OCI-LY1 (cell line): ENCODE measurements at regions not wholly inside any gene's neighbourhood (a gene's known extent, or its start where the extent isn't known, plus 50 kb on each side); places are given as distances from the start of the nearest gene placed in this dataset.

Source experiments
- H2AFZ ChIP-seq: fragments of 200-600 bp; sonication (generic), shearing (Covaris generic); 2 replicates; pipeline ENCODE4 v1.6.0; 2014; ENCODE audit warnings: antibody characterized with exemption, mild to moderate bottlenecking, low read length
- H3F3A ChIP-seq: fragments of 200-600 bp; sonication (generic), shearing (Covaris generic); 2 replicates; pipeline ENCODE4 v1.6.0; 2014; ENCODE audit warnings: mild to moderate bottlenecking, antibody characterized with exemption, low read length, moderate library complexity; ENCODE audit not compliant: insufficient read depth
- H3K27ac ChIP-seq: fragments of 200-600 bp; sonication (generic); 2 replicates; pipeline ENCODE4 v1.5.1; 2014; ENCODE audit warnings: low read length, mixed run types, mild to moderate bottlenecking, low read depth; ENCODE audit not compliant: poor library complexity, severe bottlenecking
- H3K27me3 ChIP-seq: fragments of 200-600 bp; sonication (generic); 2 replicates; pipeline ENCODE4 v1.6.0; 2014; ENCODE audit warnings: antibody characterized with exemption, mild to moderate bottlenecking, low read length, moderate library complexity; ENCODE audit not compliant: insufficient read depth
- H3K36me3 ChIP-seq: fragments of 200-600 bp; sonication (generic); 2 replicates; pipeline ENCODE4 v1.6.1; 2014; ENCODE audit warnings: mild to moderate bottlenecking, antibody characterized with exemption, low read length, moderate library complexity, mixed read lengths; ENCODE audit not compliant: insufficient read depth
- H3K4me1 ChIP-seq: fragments of 200-600 bp; sonication (generic); 2 replicates; pipeline ENCODE4 v1.5.1; 2014; ENCODE audit warnings: mild to moderate bottlenecking, low read length, moderate library complexity; ENCODE audit not compliant: insufficient read depth, severe bottlenecking
- H3K4me2 ChIP-seq: fragments of 200-600 bp; sonication (generic), shearing (Covaris generic); 2 replicates; pipeline ENCODE4 v1.6.1; 2014; ENCODE audit warnings: low read length
- H3K4me3 ChIP-seq: fragments of 200-600 bp; sonication (generic); 2 replicates; pipeline ENCODE4 v1.5.1; 2014; ENCODE audit warnings: low read length, low read depth, mild to moderate bottlenecking, mixed read lengths; ENCODE audit not compliant: poor library complexity, severe bottlenecking
- H3K79me2 ChIP-seq: fragments of 200-600 bp; shearing (Covaris generic); 2 replicates; pipeline ENCODE4 v1.6.1; 2016; ENCODE audit warnings: mixed run types, low read length, mixed read lengths; ENCODE audit not compliant: insufficient read depth
- H3K9ac ChIP-seq: fragments of 200-600 bp; sonication (generic), shearing (Covaris generic); 2 replicates; pipeline ENCODE4 v1.6.1; 2014; ENCODE audit warnings: mild to moderate bottlenecking, low read length, mixed read lengths
- H3K9me2 ChIP-seq: fragments of 200-600 bp; sonication (generic), shearing (Covaris generic); 2 replicates; pipeline ENCODE4 v1.6.1; 2014; ENCODE audit warnings: low read depth, mild to moderate bottlenecking, low read length, mixed read lengths
- H3K9me3 ChIP-seq: fragments of 200-600 bp; shearing (Covaris generic); 2 replicates; pipeline ENCODE4 v1.6.1; 2014; ENCODE audit warnings: low read length, mixed read lengths
- H4K20me1 ChIP-seq: fragments of 200-600 bp; sonication (generic), shearing (Covaris generic); 2 replicates; pipeline ENCODE4 v1.6.0; 2016; ENCODE audit warnings: mild to moderate bottlenecking, low read length; ENCODE audit not compliant: insufficient read depth
- EZH2 ChIP-seq: fragments of 200-600 bp; sonication (generic), shearing (Covaris generic); IDR thresholded peaks from 2 replicates; pipeline ENCODE4 v1.8.0; 2017; ENCODE audit warnings: borderline replicate concordance, mixed run types, mild to moderate bottlenecking, antibody characterized with exemption, low read length, moderate library complexity, mixed read lengths

DNA sequence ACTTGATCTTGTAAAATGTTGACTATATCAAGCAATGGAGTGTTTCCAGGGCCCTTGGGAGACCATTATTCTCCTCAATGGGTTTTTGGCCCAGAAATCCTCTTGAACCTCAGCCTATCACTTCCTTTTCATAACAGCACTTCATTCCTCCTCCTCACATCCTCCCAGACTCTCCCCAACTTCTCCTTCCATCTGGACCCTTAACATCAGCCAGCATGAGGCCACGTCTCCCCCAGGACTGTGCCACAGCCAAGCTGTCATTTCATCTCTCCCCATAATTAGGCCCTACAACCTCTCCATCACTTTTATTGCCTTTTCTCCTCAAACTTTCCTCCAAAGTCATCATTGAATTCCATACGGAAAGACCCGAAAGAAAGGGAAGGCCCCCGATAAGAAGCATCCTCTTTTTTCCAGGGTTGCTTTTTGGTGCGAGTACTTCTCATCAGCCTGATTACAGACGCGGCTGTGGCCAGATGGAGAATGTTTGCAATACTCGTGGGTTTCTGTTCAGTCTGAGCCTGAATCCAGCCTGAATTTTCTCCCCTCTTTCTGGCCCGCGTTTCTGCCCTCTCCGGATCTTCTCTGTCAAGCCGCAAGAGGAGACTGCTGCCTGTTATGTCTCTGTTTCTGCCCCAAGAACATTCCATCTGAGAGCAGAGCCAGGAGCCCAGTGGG is 52.7 kb upstream of the SLC25A33 start:
- Histone ChIP-seq H3K4me3 (no peak overlapping the region), H3K79me2 (no peaks in the 10 kb centered on the region), H3K9me2 (no peaks in the 10 kb centered on the region), H3K27me3 (peaks cover 14% of the 10 kb centered on the region; the same call in 1 of the 2 replicates), H3K36me3 (no peaks in the 10 kb centered on the region), H3K27ac (no peak overlapping the region), H3K9me3 (no peaks in the 10 kb centered on the region), H3K4me2 (no peak overlapping the region), H4K20me1 (no peaks in the 10 kb centered on the region), H3K9ac (no peak overlapping the region), H2AFZ (no peak overlapping the region), H3K4me1 (peaks cover 6% of the 10 kb centered on the region), H3F3A (no peaks in the 10 kb centered on the region)
- TF ChIP-seq EZH2: no peak
